HL-60 (cell line): ENCODE measurements at regions not wholly inside any gene's neighbourhood (a gene's known extent, or its start where the extent isn't known, plus 50 kb on each side); places are given as distances from the start of the nearest gene placed in this dataset.

Experiments used
- DNase-seq, 2 experiments: peaks; one replicate each; pipeline ENCODE4 v3.0.0-alpha.2; 2010 to 2020; ENCODE audit warnings: low read depth in 1 of 2, low spot score in 1 of 2
- H3K27ac ChIP-seq: fragments of 250-450 bp; sonication (Bioruptor Pico); replicated peaks from 2 replicates; pipeline ENCODE4 v1.5.1; 2020; ENCODE audit warnings: mild to moderate bottlenecking, moderate library complexity
- H3K27me3 ChIP-seq: fragments of 250-450 bp; sonication (Bioruptor Pico); 2 replicates; pipeline ENCODE4 v1.5.1; 2021; ENCODE audit warnings: mild to moderate bottlenecking, moderate library complexity; ENCODE audit not compliant: insufficient read depth, poor library complexity, severe bottlenecking
- H3K4me3 ChIP-seq: replicated peaks from 2 replicates; pipeline ENCODE4 v1.5.1; 2011; ENCODE audit warnings: mild to moderate bottlenecking, control low read depth, low read length; ENCODE audit not compliant: insufficient read depth
- CTCF ChIP-seq: IDR thresholded peaks from one replicate; pipeline ENCODE4 v1.5.1; 2011; ENCODE audit warnings: low read length, control low read depth, inconsistent platforms; ENCODE audit not compliant: insufficient read depth
- GABPA ChIP-seq: IDR thresholded peaks from 2 replicates; pipeline ENCODE4 v1.6.1; 2012; ENCODE audit warnings: low read depth
- POLR2AphosphoS5 ChIP-seq: IDR thresholded peaks from 2 replicates; pipeline ENCODE4 v1.6.1; 2012; ENCODE audit warnings: low read depth
- REST ChIP-seq: IDR thresholded peaks from 2 replicates; pipeline ENCODE4 v1.6.1; 2012; ENCODE audit warnings: low read depth; ENCODE audit not compliant: insufficient replicate concordance
- SPI1 ChIP-seq: IDR thresholded peaks from 2 replicates; pipeline ENCODE4 v1.6.1; 2012; ENCODE audit warnings: low read depth, mild to moderate bottlenecking, borderline replicate concordance

- H3K27me3 ChIP-seq, result peaks cover 6% of the 10 kb centered on the region
Observed at GRCh38 chr4:15353207-15353606, 74.6 kb upstream of the C1QTNF7 start.

GRCh38 chr4:15354371-15355297 is 73.2 kb upstream of the C1QTNF7 start:
- DNase-seq, result no peak
- Histone ChIP-seq H3K4me3 (no peak overlapping the region), H3K27me3 (peaks cover 6% of the 10 kb centered on the region), H3K27ac (no peak overlapping the region)
- TF ChIP-seq GABPA (no peak), CTCF (no peak), SPI1 (no peak), POLR2AphosphoS5 (no peak), REST (no peak)

More at GRCh38 chr4:15353207-15353606, 74.6 kb upstream of the C1QTNF7 start:
- H3K4me3 ChIP-seq, result no peak overlapping the region
- no peak for DNase-seq
- TF ChIP-seq REST (no peak), CTCF (no peak), POLR2AphosphoS5 (no peak), GABPA (no peak), SPI1 (no peak)
- H3K27ac ChIP-seq, result no peak overlapping the region

DNA sequence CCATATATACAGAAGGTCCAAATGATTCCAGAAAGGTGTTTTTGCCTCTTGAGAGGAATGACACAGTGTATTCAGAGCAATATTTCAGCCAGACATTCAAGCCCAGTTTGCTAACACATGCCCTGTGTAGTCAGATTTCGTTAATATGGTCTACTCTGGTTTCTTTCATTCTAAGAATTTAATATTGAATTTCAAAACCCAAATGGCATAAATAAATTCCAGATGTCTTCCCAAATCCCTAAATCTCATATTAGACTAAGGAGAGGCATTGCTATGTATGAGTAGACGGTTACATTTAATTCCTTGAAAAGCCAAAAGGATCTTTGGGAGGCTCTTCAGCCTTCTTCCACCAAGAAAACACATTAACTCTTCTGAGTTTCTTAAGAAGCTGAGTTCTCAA is 66.3 kb upstream of the C1QTNF7 start:
- no peak overlapping the region for H3K4me3 ChIP-seq
- no peak overlapping the region for H3K27ac ChIP-seq
- no peak for DNase-seq
- H3K27me3 ChIP-seq, result no peaks in the 10 kb centered on the region
- TF ChIP-seq REST, result no peak
- no peak for TF ChIP-seq SPI1
- no peak for TF ChIP-seq GABPA
- TF ChIP-seq CTCF, result no peak
- TF ChIP-seq POLR2AphosphoS5, result no peak
